Body of pancreas (tissue), 4 donors: ENCODE measurements at regions not wholly inside any gene's neighbourhood (a gene's known extent, or its start where the extent isn't known, plus 50 kb on each side); places are given as distances from the start of the nearest gene placed in this dataset.

Source experiments
- CTCF ChIP-seq, 7 experiments: fragments of 450-650 bp in 4 of 7; fragments of 200-600 bp in 3 of 7; sonication (generic) in 3 of 7; IDR thresholded peaks; one replicate each; pipeline ENCODE4 v1.5.1; 2016 to 2019; ENCODE audit warnings: antibody characterized with exemption in 7 of 7
- POLR2A ChIP-seq, 3 donors: fragments of 450-650 bp; IDR thresholded peaks; one replicate each; pipeline ENCODE4 v1.6.1; 2016; ENCODE audit warnings: antibody characterized with exemption in 3 of 3, mild to moderate bottlenecking in 2 of 3

DNA sequence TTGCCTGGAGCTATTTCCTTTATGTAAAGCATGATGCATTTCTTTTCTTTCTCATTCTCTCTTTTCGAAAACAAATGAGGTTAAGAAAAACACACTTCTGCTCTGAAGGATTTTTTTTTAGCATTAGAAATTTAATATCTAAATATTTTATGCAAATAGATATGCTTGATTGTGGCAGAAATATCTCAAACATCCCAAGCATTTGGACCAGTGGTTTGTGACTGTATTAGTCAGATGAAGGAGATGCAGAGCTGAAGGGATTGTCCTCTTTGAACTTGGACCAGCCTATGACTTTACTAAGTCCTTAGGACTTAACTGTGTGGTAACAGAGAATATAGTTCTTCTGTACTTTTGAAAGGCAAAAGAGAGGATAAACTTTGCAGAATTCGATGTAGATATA, 335.9 kb upstream of the NT5C1B start:
- TF ChIP-seq CTCF (IDR thresholded peaks at IDR 0.05) (no peak), POLR2A (IDR thresholded peaks at IDR 0.05) (no peak)
